GM12878 (cell line): ENCODE measurements at regions not wholly inside any gene's neighbourhood (a gene's known extent, or its start where the extent isn't known, plus 50 kb on each side); places are given as distances from the start of the nearest gene placed in this dataset.

ENCODE experiments used
- ATAC-seq: fragments of 200-7000 bp; cut with Tn5 transposase; 3 replicates; pipeline ENCODE4 v1.9.1; 2020; ENCODE audit warnings: mild to moderate bottlenecking, moderate library complexity
- BruUV-seq: library from RNA; stranded (reverse); fragments of 400-500 nt; replicated peaks from 2 replicates; lab custom pipeline; 2021; lab: Mats Ljungman, UMichigan
- CTCF ChIA-PET: fragments of 300-600 bp; sonication (Branson Sonifier 250); formaldehyde crosslinking; extraction: SDS; loops from one replicate; lab custom pipeline; 2021; ENCODE audit warnings: inconsistent platforms; lab: Yijun Ruan, JAX
- POLR2A ChIA-PET: fragments of 350-600 bp; formaldehyde crosslinking; extraction: SDS; loops from one replicate; lab custom pipeline; 2021; ENCODE audit warnings: inconsistent platforms; lab: Charles Lee
- RAD21 ChIA-PET: fragments of 300-600 bp; sonication (Branson Sonifier 250); formaldehyde crosslinking; loops from one replicate; lab custom pipeline; 2023; ENCODE audit warnings: antibody characterized with exemption; ENCODE audit not compliant: unreplicated experiment; lab: Charles Lee
- SMC1A ChIA-PET: fragments of 300-600 bp; sonication (Branson Sonifier 250); formaldehyde crosslinking; loops from one replicate; lab custom pipeline; 2023; ENCODE audit not compliant: unreplicated experiment, uncharacterized antibody; lab: Charles Lee
- DNase-seq: peaks from one replicate; pipeline ENCODE4 v3.0.0-alpha.2; 2011; ENCODE audit warnings: low read depth, low spot score
- FAIRE-seq: peaks from 3 replicates; lab custom pipeline; 2011; peaks lifted over from hg19 to GRCh38; lab: Jason Lieb, UNC
- H2AFZ ChIP-seq: 2 replicates; pipeline ENCODE4 v1.6.0; 2011; ENCODE audit warnings: low read depth, low read length, control low read depth; ENCODE audit not compliant: control insufficient read depth
- H3K27ac ChIP-seq: 2 replicates; pipeline ENCODE4 v1.5.1; 2011; ENCODE audit warnings: control low read depth; ENCODE audit not compliant: control insufficient read depth, insufficient read depth
- H3K27me3 ChIP-seq, 2 experiments: replicated peaks in 1 of 2; 2 replicates each; pipeline versions ENCODE4 v1.6.0 to v1.6.1; 2011; ENCODE audit warnings: low read length in 1 of 2; ENCODE audit not compliant: control insufficient read depth in 2 of 2, insufficient read depth in 2 of 2
- H3K36me3 ChIP-seq, 2 experiments: 2 replicates each; pipeline ENCODE4 v1.5.1; 2011; ENCODE audit warnings: low read length in 1 of 2; ENCODE audit not compliant: control insufficient read depth in 2 of 2, insufficient read depth in 2 of 2
- H3K4me1 ChIP-seq: 2 replicates; pipeline ENCODE4 v1.6.1; 2011; ENCODE audit warnings: mild to moderate bottlenecking, low read length, moderate library complexity, mixed read lengths; ENCODE audit not compliant: control insufficient read depth, insufficient read depth
- H3K4me2 ChIP-seq: 2 replicates; pipeline ENCODE4 v1.6.0; 2011; ENCODE audit warnings: control low read depth; ENCODE audit not compliant: control insufficient read depth, insufficient read depth
- H3K4me3 ChIP-seq: fragments of 200-600 bp; sonication (generic); 2 replicates; pipeline ENCODE4 v1.5.1; 2016
- H3K79me2 ChIP-seq: 2 replicates; pipeline ENCODE4 v1.6.0; 2011; ENCODE audit warnings: low read length; ENCODE audit not compliant: control insufficient read depth, insufficient read depth
- H3K9ac ChIP-seq: 2 replicates; pipeline ENCODE4 v1.8.0; 2011; ENCODE audit warnings: low read length, control low read depth, mixed read lengths; ENCODE audit not compliant: control insufficient read depth, insufficient read depth
- H3K9me3 ChIP-seq: replicated peaks from 3 replicates; pipeline ENCODE4 v1.5.1; 2011; ENCODE audit warnings: mild to moderate bottlenecking, low read length; ENCODE audit not compliant: control insufficient read depth, insufficient read depth
- H4K20me1 ChIP-seq: 2 replicates; pipeline ENCODE4 v1.6.0; 2011; ENCODE audit not compliant: control insufficient read depth, insufficient read depth
- CHD2 ChIP-seq: IDR thresholded peaks from 2 replicates; pipeline ENCODE4 v1.6.1; 2011; ENCODE audit warnings: low read depth, low read length, improper control_type of control experiment, borderline replicate concordance
- EED ChIP-seq: sonication (generic); IDR thresholded peaks from 2 replicates; pipeline ENCODE4 v1.6.1; 2016; ENCODE audit warnings: antibody characterized with exemption, low read depth
- EP300 ChIP-seq, 2 experiments: fragments of 150-350 bp in 1 of 2; IDR thresholded peaks; 2 replicates each; pipeline ENCODE4 v1.6.1; 2011 to 2012; ENCODE audit warnings: low read depth in 2 of 2, low read length in 2 of 2, borderline replicate concordance in 1 of 2, improper control_type of control experiment in 1 of 2, inconsistent platforms in 1 of 2; ENCODE audit not compliant: control insufficient read depth in 1 of 2
- ESRRA ChIP-seq: IDR thresholded peaks from 2 replicates; pipeline ENCODE4 v1.6.1; 2012; ENCODE audit warnings: mild to moderate bottlenecking, low read length, improper control_type of control experiment
- FOXM1 ChIP-seq: IDR thresholded peaks from 2 replicates; pipeline ENCODE4 v1.6.1; 2012; ENCODE audit warnings: low read depth, mild to moderate bottlenecking, inconsistent platforms, low read length, moderate library complexity
- MYB ChIP-seq: fragments of 150-350 bp; IDR thresholded peaks from 2 replicates; pipeline ENCODE4 v1.6.1; 2014; ENCODE audit warnings: mild to moderate bottlenecking, low read depth, low read length, borderline replicate concordance
- NFYB ChIP-seq: IDR thresholded peaks from 2 replicates; pipeline ENCODE4 v1.6.1; 2011; ENCODE audit warnings: low read depth, mild to moderate bottlenecking, low read length, improper control_type of control experiment, moderate library complexity; ENCODE audit not compliant: insufficient read depth
- NKRF ChIP-seq: fragments of 450-650 bp; conservative IDR thresholded peaks from 2 replicates; pipeline ENCODE4 v1.6.1; 2017; ENCODE audit warnings: mild to moderate bottlenecking, moderate library complexity
- NR2C1 ChIP-seq: fragments of 450-650 bp; IDR thresholded peaks from 2 replicates; pipeline ENCODE4 v1.6.1; 2017; ENCODE audit warnings: antibody characterized with exemption, mild to moderate bottlenecking, moderate library complexity
- NR2F1 ChIP-seq: fragments of 450-650 bp; conservative IDR thresholded peaks from 2 replicates; pipeline ENCODE4 v1.6.1; 2017; ENCODE audit warnings: mild to moderate bottlenecking
- NRF1 ChIP-seq: conservative IDR thresholded peaks from 2 replicates; pipeline ENCODE4 v1.6.1; 2011; ENCODE audit warnings: mild to moderate bottlenecking, low read depth, low read length, improper control_type of control experiment
- POLR2AphosphoS2 ChIP-seq: IDR thresholded peaks from 2 replicates; pipeline ENCODE4 v1.6.1; 2011; ENCODE audit warnings: low read depth, mild to moderate bottlenecking, low read length, improper control_type of control experiment, moderate library complexity
- RAD51 ChIP-seq: fragments of 450-650 bp; IDR thresholded peaks from 2 replicates; pipeline ENCODE4 v1.6.1; 2016; ENCODE audit warnings: moderate library complexity, mild to moderate bottlenecking, inconsistent platforms
- SUZ12 ChIP-seq: fragments of 200-600 bp; sonication (generic); IDR thresholded peaks from one replicate; pipeline ENCODE4 v1.6.1; 2018; ENCODE audit warnings: antibody characterized with exemption, mild to moderate bottlenecking; ENCODE audit not compliant: unreplicated experiment
- USF1 ChIP-seq: IDR thresholded peaks from 2 replicates; pipeline ENCODE4 v1.6.1; 2011; ENCODE audit warnings: borderline replicate concordance, low read depth, mild to moderate bottlenecking, moderate library complexity, mixed read lengths, low read length; ENCODE audit not compliant: insufficient read depth; ENCODE audit errors: extremely low read length
- ZBTB40 ChIP-seq: fragments of 450-650 bp; IDR thresholded peaks from 2 replicates; pipeline ENCODE4 v1.6.1; 2016; ENCODE audit warnings: mild to moderate bottlenecking, moderate library complexity, borderline replicate concordance
- WGBS: methylation state at CpG from one replicate; pipeline ENCODE4 v1.1.6; 2016; ENCODE audit warnings: low lambda C conversion rate; ENCODE audit not compliant: insufficient replicate concordance, insufficient coverage; ENCODE audit errors: missing lambda C conversion rate; 5-methylcytosine and 5-hydroxymethylcytosine counted together
- in situ Hi-C: fragments of 300-500 bp; cut with MboI; formaldehyde crosslinking; loops from 9 replicates; pipeline ENCODE4 v1.14.3; 2018; ENCODE audit warnings: mixed read lengths
- intact Hi-C: fragments of 100-400 bp; cut with micrococcal nuclease; formaldehyde crosslinking; loops from one replicate; pipeline ENCODE4 v1.14.2; 2022; ENCODE audit not compliant: unreplicated experiment
- TF ChIP-seq, protein P1 (sequence below): IDR thresholded peaks from 2 replicates; pipeline ENCODE4 v1.6.1; 2012; ENCODE audit warnings: low read length, inconsistent platforms

GRCh38 chr2:220887876-220888275 is 684.2 kb downstream of the EPHA4 start:
- SMC1A ChIA-PET = no interaction called here
- CTCF ChIA-PET = interaction anchor here (1.3 kb wide), 1 partner anchor 30 kb away, joined by 3 read pairs; no protein-coding TSS in a partner anchor
- Histone ChIP-seq H3K27ac (no peak overlapping the region), H3K4me2 (no peak overlapping the region), H2AFZ (no peak overlapping the region), H3K79me2 (no peaks in the 10 kb centered on the region), H3K4me1 (no peaks in the 10 kb centered on the region), H3K4me3 (no peak overlapping the region), H3K9me3 (no peaks in the 10 kb centered on the region), H3K36me3 (no peaks in the 10 kb centered on the region), H3K27me3 (no peaks in the 10 kb centered on the region), H4K20me1 (no peaks in the 10 kb centered on the region), H3K9ac (no peak overlapping the region)
- in situ Hi-C loops = no loop called here
- POLR2A ChIA-PET = no interaction called here
- DNase-seq (no peak), FAIRE-seq (no peak), ATAC-seq (no peak)
- TF ChIP-seq POLR2AphosphoS2 = no peak
- no peak for TF ChIP-seq RAD51
- TF ChIP-seq MYB = no peak
- TF ChIP-seq, protein P1, sequence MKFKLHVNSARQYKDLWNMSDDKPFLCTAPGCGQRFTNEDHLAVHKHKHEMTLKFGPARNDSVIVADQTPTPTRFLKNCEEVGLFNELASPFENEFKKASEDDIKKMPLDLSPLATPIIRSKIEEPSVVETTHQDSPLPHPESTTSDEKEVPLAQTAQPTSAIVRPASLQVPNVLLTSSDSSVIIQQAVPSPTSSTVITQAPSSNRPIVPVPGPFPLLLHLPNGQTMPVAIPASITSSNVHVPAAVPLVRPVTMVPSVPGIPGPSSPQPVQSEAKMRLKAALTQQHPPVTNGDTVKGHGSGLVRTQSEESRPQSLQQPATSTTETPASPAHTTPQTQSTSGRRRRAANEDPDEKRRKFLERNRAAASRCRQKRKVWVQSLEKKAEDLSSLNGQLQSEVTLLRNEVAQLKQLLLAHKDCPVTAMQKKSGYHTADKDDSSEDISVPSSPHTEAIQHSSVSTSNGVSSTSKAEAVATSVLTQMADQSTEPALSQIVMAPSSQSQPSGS = no peak
- TF ChIP-seq NR2C1 = no peak
- no peak for TF ChIP-seq ESRRA
- TF ChIP-seq EED = no peak
- no peak for TF ChIP-seq NKRF
- TF ChIP-seq EP300 (IDR thresholded peaks at IDR 0.05; ENCODE audit: borderline replicate concordance in 1 of 2, control insufficient read depth in 1 of 2, low read depth in 2 of 2, low read length in 2 of 2) = no peak
- TF ChIP-seq NFYB = no peak
- TF ChIP-seq NRF1 = no peak
- no peak for TF ChIP-seq ZBTB40
- TF ChIP-seq SUZ12 = no peak
- TF ChIP-seq USF1 = no peak
- no peak for TF ChIP-seq FOXM1
- TF ChIP-seq NR2F1 = no peak
- TF ChIP-seq CHD2 = no peak
- no TSS peak for BruUV-seq
- RAD21 ChIA-PET = no interaction called here
- intact Hi-C loops = loop anchor here (10.0 kb wide), 1 partner anchor 687 kb away; the partner anchor contains the start of gene EPHA4
- WGBS = 54% methylated on average over 6 of the region's 6 CpGs
